Skeletal muscle tissue (tissue), 3 donors: ENCODE measurements at regions not wholly inside any gene's neighbourhood (a gene's known extent, or its start where the extent isn't known, plus 50 kb on each side); places are given as distances from the start of the nearest gene placed in this dataset.

Experiments
- H3K27ac ChIP-seq: one replicate; pipeline ENCODE4 v1.7.0; 2013; ENCODE audit warnings: mild to moderate bottlenecking, low read depth, low read length, inconsistent platforms
- H3K27me3 ChIP-seq, 3 donors: one replicate each; pipeline ENCODE4 v1.7.0; 2013; ENCODE audit warnings: low read length in 3 of 3; ENCODE audit not compliant: control insufficient read depth in 3 of 3, insufficient read depth in 3 of 3
- H3K36me3 ChIP-seq, 3 donors: one replicate each; pipeline ENCODE4 v1.7.0; 2013; ENCODE audit warnings: low read length in 3 of 3; ENCODE audit not compliant: control insufficient read depth in 3 of 3, insufficient read depth in 3 of 3
- H3K4me1 ChIP-seq, 3 donors: one replicate each; pipeline ENCODE4 v1.7.0; 2013; ENCODE audit warnings: low read length in 3 of 3, mild to moderate bottlenecking in 3 of 3; ENCODE audit not compliant: control insufficient read depth in 3 of 3, insufficient read depth in 3 of 3
- H3K4me3 ChIP-seq, 3 donors: one replicate each; pipeline ENCODE4 v1.7.0; 2013; ENCODE audit warnings: low read length in 3 of 3
- H3K9ac ChIP-seq, 3 donors: one replicate each; pipeline ENCODE4 v1.7.0; 2013; ENCODE audit warnings: low read length in 3 of 3, mild to moderate bottlenecking in 3 of 3, moderate library complexity in 2 of 3, low read depth in 1 of 3
- H3K9me3 ChIP-seq, 3 donors: one replicate each; pipeline ENCODE4 v1.7.0; 2013; ENCODE audit warnings: low read length in 3 of 3; ENCODE audit not compliant: control insufficient read depth in 3 of 3
- donor health status: Osteomylitis.

DNA sequence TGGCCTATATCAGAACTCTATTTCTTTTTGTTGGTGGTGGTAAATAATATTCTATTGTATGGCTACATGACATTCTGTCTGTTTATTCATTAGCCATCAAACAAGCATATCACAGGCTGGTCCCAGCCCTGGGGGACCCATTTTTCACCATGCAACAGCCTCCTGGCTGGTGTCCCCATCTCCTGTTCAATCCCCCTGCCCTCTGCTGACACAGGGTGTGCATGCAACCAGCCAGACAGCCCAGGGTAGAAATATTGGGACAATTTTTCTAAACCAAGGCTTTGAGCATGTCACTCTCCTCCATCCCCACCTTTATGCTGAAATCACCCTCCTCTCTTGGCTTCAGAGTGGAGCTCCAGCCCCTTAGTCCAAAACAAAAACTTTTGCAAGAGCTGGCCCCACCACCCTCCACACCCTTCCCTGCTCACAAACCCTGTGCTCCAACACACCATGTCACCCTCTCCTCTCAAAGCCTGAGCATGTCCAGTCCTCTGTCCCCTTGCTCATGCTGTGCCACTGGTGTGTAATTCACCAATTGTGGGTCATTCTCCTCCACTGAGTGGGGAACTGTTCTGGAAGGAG is 153.0 kb upstream of the UQCRFS1 start:
- H3K36me3 ChIP-seq, result no peaks in the 10 kb centered on the region
- H3K9ac ChIP-seq, result no peak overlapping the region
- H3K9me3 ChIP-seq, result peaks cover 0 to 2% (median 0%) of the 10 kb centered on the region in 3 donors
- no peak overlapping the region for H3K27ac ChIP-seq
- H3K4me1 ChIP-seq, result no peaks in the 10 kb centered on the region
- peaks cover 4 to 12% (median 9%) of the 10 kb centered on the region in 3 donors for H3K27me3 ChIP-seq
- H3K4me3 ChIP-seq, result no peak overlapping the region

DNA sequence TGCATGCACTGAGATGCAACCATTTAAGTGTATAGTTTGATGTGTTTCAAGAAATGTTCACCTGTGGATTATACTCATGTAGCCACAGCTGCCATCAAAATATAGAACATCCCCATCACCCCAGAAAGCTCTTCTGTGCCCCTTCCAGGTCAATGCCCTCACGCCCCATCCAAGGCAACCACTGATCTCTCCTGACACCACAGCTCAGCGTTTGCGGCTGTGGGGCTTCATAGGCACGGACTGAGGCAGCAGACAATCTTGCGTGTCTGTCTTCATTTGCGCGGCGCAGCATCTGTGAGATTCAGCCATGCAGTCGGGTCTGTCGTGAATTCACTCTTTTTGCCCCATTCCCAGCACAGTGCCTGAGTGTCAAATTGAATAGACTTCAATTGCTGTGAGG is 153.8 kb upstream of the UQCRFS1 start:
- H3K36me3 ChIP-seq, result no peaks in the 10 kb centered on the region
- H3K4me1 ChIP-seq, result no peaks in the 10 kb centered on the region
- peaks cover 4 to 12% (median 9%) of the 10 kb centered on the region in 3 donors for H3K27me3 ChIP-seq
- H3K9me3 ChIP-seq, result peaks cover 0 to 2% (median 0%) of the 10 kb centered on the region in 3 donors
- H3K4me3 ChIP-seq, result no peak overlapping the region
- no peak overlapping the region for H3K9ac ChIP-seq
- no peak overlapping the region for H3K27ac ChIP-seq

DNA sequence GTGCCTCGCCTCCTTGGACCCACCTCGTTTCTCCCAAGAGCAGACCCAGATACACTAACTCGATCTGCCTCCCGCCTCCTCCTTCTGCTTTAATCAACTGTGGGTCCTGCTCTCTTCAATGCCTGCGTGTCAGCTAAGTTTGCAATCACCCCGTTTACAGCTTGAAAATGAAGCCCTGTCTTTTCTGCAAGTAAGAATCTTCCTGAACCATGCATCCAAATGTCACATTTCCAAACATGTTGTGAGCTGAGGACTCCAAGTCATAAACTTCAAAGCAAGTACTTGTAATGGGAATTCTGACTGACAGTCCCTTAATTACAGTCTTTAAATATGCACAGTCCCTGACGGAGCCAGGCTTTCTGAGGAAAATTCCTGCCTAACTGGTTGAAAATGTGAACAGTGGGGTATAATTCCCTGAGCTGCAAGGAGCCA is 154.9 kb upstream of the UQCRFS1 start:
- Histone ChIP-seq H3K36me3 (no peaks in the 10 kb centered on the region), H3K27ac (no peak overlapping the region), H3K9ac (no peak overlapping the region), H3K4me1 (no peaks in the 10 kb centered on the region), H3K27me3 (peaks cover 4 to 12% (median 9%) of the 10 kb centered on the region in 3 donors), H3K4me3 (no peak overlapping the region), H3K9me3 (no peaks in the 10 kb centered on the region)

GRCh38 chr19:29370276-29370675 is 155.5 kb upstream of the VSTM2B start:
- no peak overlapping the region for H3K27ac ChIP-seq
- H3K9ac ChIP-seq, result no peak overlapping the region
- no peaks in the 10 kb centered on the region for H3K36me3 ChIP-seq
- H3K4me1 ChIP-seq, result no peaks in the 10 kb centered on the region
- no peak overlapping the region for H3K4me3 ChIP-seq
- H3K9me3 ChIP-seq, result no peaks in the 10 kb centered on the region
- H3K27me3 ChIP-seq, result peaks cover 4 to 15% (median 9%) of the 10 kb centered on the region in 3 donors

DNA sequence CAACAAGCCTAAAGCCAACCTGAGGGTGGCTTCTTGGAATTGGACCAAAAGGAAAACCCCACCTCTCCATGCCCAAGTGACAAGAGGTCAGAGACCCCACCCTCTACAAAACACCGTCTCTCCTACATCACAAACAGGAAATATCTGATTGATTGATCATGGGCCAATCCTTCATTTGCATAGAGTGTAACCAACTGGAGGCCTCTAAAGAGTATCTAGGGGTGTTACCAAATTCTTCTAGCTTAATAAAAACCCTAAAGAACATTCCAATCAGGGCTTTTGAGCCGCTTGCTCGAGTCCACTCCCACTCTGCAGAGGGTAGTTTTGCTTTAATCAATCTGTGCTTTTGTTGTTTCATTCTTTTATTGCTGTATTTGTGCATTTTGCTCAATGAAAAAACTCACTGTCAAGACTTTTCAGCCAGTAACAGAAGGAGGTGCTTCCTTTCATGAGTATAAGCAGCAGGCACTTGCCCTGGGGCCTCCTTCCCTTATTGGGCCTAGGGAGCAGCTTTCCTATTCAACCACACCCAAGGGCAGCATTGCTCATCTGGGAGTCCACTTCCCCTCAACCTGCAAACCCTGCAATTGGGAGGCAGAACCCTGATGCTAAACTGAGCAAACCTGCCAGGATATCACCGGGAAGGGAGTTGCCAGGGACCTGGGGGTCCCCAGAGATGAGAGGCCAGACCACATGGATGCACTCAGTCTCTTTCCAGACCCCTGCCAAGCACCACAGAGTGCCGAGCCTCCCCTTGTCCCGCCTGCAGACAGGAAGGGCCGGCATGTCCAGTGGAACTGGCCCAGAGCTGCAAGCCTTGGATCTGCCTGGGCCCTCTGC is 154.3 kb upstream of the VSTM2B start:
- no peaks in the 10 kb centered on the region for H3K36me3 ChIP-seq
- H3K4me3 ChIP-seq, result no peak overlapping the region
- no peaks in the 10 kb centered on the region for H3K9me3 ChIP-seq
- no peak overlapping the region for H3K27ac ChIP-seq
- H3K9ac ChIP-seq, result no peak overlapping the region
- H3K4me1 ChIP-seq, result no peaks in the 10 kb centered on the region
- H3K27me3 ChIP-seq, result peaks cover 1 to 10% (median 4%) of the 10 kb centered on the region in 3 donors

DNA sequence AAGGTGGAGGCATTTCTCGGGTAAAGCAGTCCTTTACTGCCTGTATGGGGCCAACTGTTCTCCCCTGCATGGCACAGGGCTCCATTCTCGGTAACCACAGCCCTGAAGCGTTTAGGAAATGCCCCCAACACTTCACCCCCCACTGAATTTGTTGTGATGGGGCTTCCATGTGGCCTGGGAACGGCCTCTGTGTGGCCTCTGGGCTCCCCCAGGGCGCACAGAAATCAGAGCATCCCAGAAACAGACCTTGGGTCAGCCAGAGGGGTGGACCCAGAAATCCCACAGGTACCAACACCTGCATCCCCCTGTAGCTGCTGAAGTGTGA is 153.7 kb upstream of the VSTM2B start:
- H3K36me3 ChIP-seq, result no peaks in the 10 kb centered on the region
- H3K9ac ChIP-seq, result no peak overlapping the region
- no peaks in the 10 kb centered on the region for H3K4me1 ChIP-seq
- peaks cover 0 to 8% (median 6%) of the 10 kb centered on the region in 3 donors for H3K27me3 ChIP-seq
- H3K9me3 ChIP-seq, result no peaks in the 10 kb centered on the region
- no peak overlapping the region for H3K27ac ChIP-seq
- H3K4me3 ChIP-seq, result no peak overlapping the region

DNA sequence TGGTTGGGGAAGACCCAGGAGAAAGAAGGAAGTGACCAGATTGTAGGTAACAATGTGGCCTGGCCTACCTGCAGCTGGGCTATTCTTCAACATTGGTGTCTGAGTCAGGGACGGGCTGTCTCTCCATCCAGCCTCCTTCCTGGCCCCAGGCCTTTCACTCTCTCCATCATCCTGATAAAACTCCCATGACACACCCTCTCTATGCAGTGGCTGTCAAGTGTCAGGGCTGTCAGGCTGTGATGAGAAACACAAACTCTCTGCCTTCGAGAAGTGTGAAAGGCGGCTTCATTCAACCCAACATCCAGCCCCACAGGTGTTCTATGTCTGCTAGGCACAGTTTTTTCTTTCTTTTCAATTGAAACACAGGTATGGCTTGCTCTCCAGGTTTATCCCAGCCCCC is 153.3 kb upstream of the VSTM2B start:
- no peaks in the 10 kb centered on the region for H3K4me1 ChIP-seq
- H3K27me3 ChIP-seq, result peaks cover 0 to 8% (median 6%) of the 10 kb centered on the region in 3 donors

DNA sequence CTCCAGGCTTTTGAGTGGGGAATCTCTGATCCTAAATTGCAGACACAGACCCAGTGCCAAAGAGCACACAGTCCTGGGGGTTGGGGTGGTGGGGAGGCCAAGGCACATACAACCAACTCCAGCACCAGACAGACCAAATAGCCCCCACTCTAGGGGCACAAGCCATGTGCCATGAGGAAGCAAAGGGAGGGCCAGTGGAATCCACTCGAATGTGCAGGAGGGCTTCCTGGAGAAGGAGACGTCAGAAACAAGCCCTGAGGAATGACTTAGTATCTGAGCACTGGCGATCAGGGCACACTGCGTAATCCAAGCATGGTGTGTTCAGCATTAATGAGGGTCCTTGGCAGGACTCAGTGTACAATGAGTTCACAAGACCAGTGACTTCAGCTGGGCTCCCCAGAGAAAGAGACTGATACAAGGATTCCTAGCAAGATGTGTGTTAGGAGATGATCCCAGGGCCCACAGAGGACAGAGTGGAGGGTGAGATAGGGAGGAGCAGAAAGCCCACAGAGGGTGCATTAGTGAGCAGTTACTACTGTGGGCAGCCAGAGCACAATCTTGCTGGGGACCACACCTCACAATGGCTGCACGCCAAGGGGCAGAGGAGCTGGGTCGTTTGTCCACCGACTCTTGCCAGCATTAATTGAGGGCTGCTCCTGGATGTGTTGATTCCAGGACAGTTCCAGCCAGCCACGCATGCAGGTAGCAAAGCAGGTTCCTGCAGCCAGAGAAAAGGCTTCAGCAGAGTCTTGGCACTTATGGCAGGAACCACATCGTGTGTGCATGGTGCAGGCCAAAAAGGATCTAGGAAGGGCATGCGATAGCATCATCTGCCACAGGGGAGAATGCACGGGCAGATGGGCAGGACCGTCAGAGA is 152.6 kb upstream of the VSTM2B start:
- Histone ChIP-seq H3K9me3 (peaks cover 0 to 2% (median 0%) of the 10 kb centered on the region in 3 donors), H3K36me3 (no peaks in the 10 kb centered on the region), H3K4me1 (no peaks in the 10 kb centered on the region), H3K27me3 (peaks cover 0 to 8% (median 7%) of the 10 kb centered on the region in 3 donors), H3K27ac (no peak overlapping the region), H3K9ac (no peak overlapping the region), H3K4me3 (no peak overlapping the region)

More for the DNA sequence above, 153.3 kb upstream of the VSTM2B start:
- Histone ChIP-seq H3K27ac (no peak overlapping the region), H3K4me3 (no peak overlapping the region), H3K36me3 (no peaks in the 10 kb centered on the region), H3K9ac (no peak overlapping the region), H3K9me3 (no peaks in the 10 kb centered on the region)

GRCh38 chr19:29375429-29376119 is 150.2 kb upstream of the VSTM2B start:
- Histone ChIP-seq H3K4me3 (no peak overlapping the region), H3K36me3 (no peaks in the 10 kb centered on the region), H3K9me3 (peaks cover 0 to 2% (median 0%) of the 10 kb centered on the region in 3 donors), H3K27me3 (peaks cover 11 to 29% (median 13%) of the 10 kb centered on the region in 3 donors), H3K27ac (no peak overlapping the region), H3K9ac (no peak overlapping the region), H3K4me1 (no peaks in the 10 kb centered on the region)
